ENCODE measurements at regions not wholly inside any gene's neighbourhood (a gene's known extent, or its start where the extent isn't known, plus 50 kb on each side); places are given as distances from the start of the nearest gene placed in this dataset.
"Not testable (repeated sequence)": the region's sequence is repeated elsewhere in the genome, so short reads cannot be mapped to it uniquely, and the experiment has no call there.

- DNase-seq, result no peak
These were observed 64.0 kb downstream of the CCNG2 start for GRCh38 chr4:77220828-77221613.

- DNase-seq, result no peak
These were observed 68.0 kb downstream of the CCNG2 start for GRCh38 chr4:77225022-77225421.

GRCh38 chr4:77226939-77227705, 70.1 kb downstream of the CCNG2 start:
- DNase-seq, result no peak

- no peak for DNase-seq
These were observed 72.4 kb downstream of the CCNG2 start for GRCh38 chr4:77229433-77229832.

- DNase-seq, result no peak
These were observed 75.6 kb downstream of the CCNG2 start for GRCh38 chr4:77232653-77233052.

- no peak for DNase-seq
These were observed 78.4 kb downstream of the CCNG2 start for GRCh38 chr4:77235289-77235854.

GRCh38 chr4:77236806-77237205, 79.8 kb downstream of the CCNG2 start:
- DNase-seq, result no peak

- DNase-seq, result peak; percentile 60
These were observed 83.6 kb downstream of the CCNG2 start for GRCh38 chr4:77240469-77241066.

- no peak for DNase-seq
These were observed 91.8 kb downstream of the CCNG2 start for GRCh38 chr4:77248805-77249204.

- no peak for DNase-seq
These were observed 94.7 kb downstream of the CCNG2 start for GRCh38 chr4:77251751-77252150.

GRCh38 chr4:77263247-77263646, 106.2 kb downstream of the CCNG2 start:
- no peak for DNase-seq

GRCh38 chr4:77263976-77264375, 107.0 kb downstream of the CCNG2 start:
- DNase-seq, result not testable (repeated sequence)

GRCh38 chr4:77264826-77265225, 107.8 kb downstream of the CCNG2 start:
- no peak for DNase-seq

GRCh38 chr4:77268108-77268507, 111.1 kb downstream of the CCNG2 start:
- no peak for DNase-seq

- no peak for DNase-seq
These were observed 112.5 kb downstream of the CCNG2 start for GRCh38 chr4:77269505-77269904.

- no peak for DNase-seq
These were observed 116.4 kb downstream of the CCNG2 start for GRCh38 chr4:77273412-77273811.

GRCh38 chr4:77279114-77279513, 122.1 kb downstream of the CCNG2 start:
- DNase-seq, result not testable (repeated sequence)

GRCh38 chr4:77282305-77282704, 125.3 kb downstream of the CCNG2 start:
- DNase-seq, result no peak

- DNase-seq, result no peak
These were observed 127.0 kb downstream of the CCNG2 start for GRCh38 chr4:77284036-77284435.

GRCh38 chr4:77286906-77287305, 129.9 kb downstream of the CCNG2 start:
- DNase-seq, result no peak

GRCh38 chr4:77293426-77293825, 136.4 kb downstream of the CCNG2 start:
- DNase-seq, result no peak

- DNase-seq, result not testable (repeated sequence)
These were observed 144.0 kb downstream of the CCNG2 start for GRCh38 chr4:77300996-77301395.

GRCh38 chr4:77305766-77306165, 148.8 kb downstream of the CCNG2 start:
- no peak for DNase-seq

- no peak for DNase-seq
These were observed 149.5 kb downstream of the CCNG2 start for GRCh38 chr4:77306496-77306895.

Data from stimulated activated CD4-positive, alpha-beta T cell treated with anti-CD3 and anti-CD28 coated beads, Interleukin-12 subunit alpha, Interleukin-12 subunit beta, amount 100 ng/mL, for 4 hours (primary cell).